Nephron progenitor cell (in vitro differentiated cells): ENCODE measurements at regions not wholly inside any gene's neighbourhood (a gene's known extent, or its start where the extent isn't known, plus 50 kb on each side); places are given as distances from the start of the nearest gene placed in this dataset.

Experiments
- DNase-seq: peaks from one replicate; pipeline ENCODE4 v3.0.0; 2021
- H3K27ac Mint-ChIP-seq: 2 replicates; pipeline ENCODE4 v1.8.0; 2021; ENCODE audit warnings: mild to moderate bottlenecking, moderate library complexity, mixed read lengths
- H3K27me3 Mint-ChIP-seq: 2 replicates; pipeline ENCODE4 v1.8.0; 2021; ENCODE audit warnings: mild to moderate bottlenecking, low read depth, mixed read lengths; ENCODE audit not compliant: poor library complexity
- H3K36me3 Mint-ChIP-seq: 2 replicates; pipeline ENCODE4 v1.8.0; 2021; ENCODE audit warnings: low read depth, mixed read lengths
- H3K4me1 Mint-ChIP-seq: 2 replicates; pipeline ENCODE4 v1.8.0; 2021; ENCODE audit warnings: mixed read lengths
- H3K4me3 Mint-ChIP-seq: 2 replicates; pipeline ENCODE4 v1.8.0; 2021; ENCODE audit warnings: mild to moderate bottlenecking, moderate library complexity, mixed read lengths
- H3K9me3 Mint-ChIP-seq: 2 replicates; pipeline ENCODE4 v1.8.0; 2021; ENCODE audit warnings: mild to moderate bottlenecking, moderate library complexity, mixed read lengths
- CTCF ChIP-seq: fragments of 200-600 bp; sonication (generic); IDR thresholded peaks from 2 replicates; pipeline ENCODE4 v1.5.0; 2021; ENCODE audit warnings: antibody characterized with exemption

GRCh38 chr10:130844310-130844709 lies 467.2 kb downstream of the TCERG1L start:
- Mint-ChIP-seq H3K4me3 (no peak overlapping the region), H3K9me3 (no peaks in the 10 kb centered on the region), H3K4me1 (peaks cover 5% of the 10 kb centered on the region), H3K27ac (no peak overlapping the region), H3K27me3 (peaks cover 10% of the 10 kb centered on the region), H3K36me3 (no peaks in the 10 kb centered on the region)
- DNase-seq, result no peak
- TF ChIP-seq CTCF, result no peak

- no peaks in the 10 kb centered on the region for H3K36me3 Mint-ChIP-seq
- H3K4me1 Mint-ChIP-seq, result peaks cover 5% of the 10 kb centered on the region
- H3K27me3 Mint-ChIP-seq, result peaks cover 12% of the 10 kb centered on the region
- no peak overlapping the region for H3K4me3 Mint-ChIP-seq
- DNase-seq, result no peak
- TF ChIP-seq CTCF, result no peak
- H3K9me3 Mint-ChIP-seq, result peaks cover 5% of the 10 kb centered on the region
- no peak overlapping the region for H3K27ac Mint-ChIP-seq
Measured at GRCh38 chr10:130847170-130847569, 464.4 kb downstream of the TCERG1L start.

- Mint-ChIP-seq H3K4me3 (no peak overlapping the region), H3K36me3 (no peaks in the 10 kb centered on the region), H3K27me3 (peaks cover 9% of the 10 kb centered on the region), H3K9me3 (peaks cover 18% of the 10 kb centered on the region), H3K27ac (no peak overlapping the region), H3K4me1 (peaks cover 5% of the 10 kb centered on the region)
- no peak for DNase-seq
- no peak for TF ChIP-seq CTCF
Measured at GRCh38 chr10:130848855-130849254, 462.7 kb downstream of the TCERG1L start.

- Mint-ChIP-seq H3K27me3 (peaks cover 27% of the 10 kb centered on the region), H3K27ac (no peak overlapping the region), H3K9me3 (peaks cover 37% of the 10 kb centered on the region), H3K4me3 (no peak overlapping the region), H3K36me3 (no peaks in the 10 kb centered on the region), H3K4me1 (no peaks in the 10 kb centered on the region)
- no peak for TF ChIP-seq CTCF
- DNase-seq, result no peak
Measured at GRCh38 chr10:130854151-130854550, 457.4 kb downstream of the TCERG1L start.

- TF ChIP-seq CTCF, result no peak
Measured at GRCh38 chr10:130857631-130858295, 453.8 kb downstream of the TCERG1L start.

GRCh38 chr10:130858626-130859025 lies 452.9 kb downstream of the TCERG1L start:
- no peaks in the 10 kb centered on the region for H3K36me3 Mint-ChIP-seq
- peaks cover 21% of the 10 kb centered on the region for H3K9me3 Mint-ChIP-seq
- DNase-seq, result no peak
- H3K4me3 Mint-ChIP-seq, result no peak overlapping the region
- H3K4me1 Mint-ChIP-seq, result no peaks in the 10 kb centered on the region
- TF ChIP-seq CTCF, result no peak
- no peak overlapping the region for H3K27ac Mint-ChIP-seq
- H3K27me3 Mint-ChIP-seq, result peaks cover 25% of the 10 kb centered on the region

More at GRCh38 chr10:130857631-130858295, 453.8 kb downstream of the TCERG1L start:
- H3K4me3 Mint-ChIP-seq, result no peak overlapping the region
- no peak for DNase-seq
- peaks cover 25% of the 10 kb centered on the region for H3K27me3 Mint-ChIP-seq
- no peak overlapping the region for H3K27ac Mint-ChIP-seq
- H3K36me3 Mint-ChIP-seq, result no peaks in the 10 kb centered on the region
- H3K4me1 Mint-ChIP-seq, result no peaks in the 10 kb centered on the region
- peaks cover 28% of the 10 kb centered on the region for H3K9me3 Mint-ChIP-seq
